Spinal cord (tissue), 9 donors: ENCODE measurements at regions not wholly inside any gene's neighbourhood (a gene's known extent, or its start where the extent isn't known, plus 50 kb on each side); places are given as distances from the start of the nearest gene placed in this dataset.

ENCODE experiments used
- DNase-seq, 6 donors: peaks; one replicate each; pipeline versions ENCODE4 v3.0.0 to v3.0.0-alpha.2; 2013 to 2015; ENCODE audit warnings: low spot score in 6 of 6, low read depth in 4 of 6
- H3K27ac ChIP-seq: one replicate; pipeline ENCODE4 v1.5.1; 2013; ENCODE audit warnings: low read depth, low read length, control low read depth
- H3K27me3 ChIP-seq: one replicate; pipeline ENCODE4 v1.6.1; 2013; ENCODE audit warnings: low read length; ENCODE audit not compliant: control insufficient read depth, insufficient read depth
- H3K36me3 ChIP-seq: one replicate; pipeline ENCODE4 v1.6.1; 2013; ENCODE audit warnings: low read length; ENCODE audit not compliant: control insufficient read depth, insufficient read depth
- H3K4me1 ChIP-seq: one replicate; pipeline ENCODE4 v1.6.1; 2013; ENCODE audit warnings: low read length; ENCODE audit not compliant: control insufficient read depth, insufficient read depth
- H3K4me3 ChIP-seq: one replicate; pipeline ENCODE4 v1.5.1; 2013; ENCODE audit warnings: low read depth, low read length, control low read depth
- H3K9me3 ChIP-seq: one replicate; pipeline ENCODE4 v1.6.1; 2013; ENCODE audit warnings: low read length; ENCODE audit not compliant: control insufficient read depth, insufficient read depth
- WGBS: methylation state at CpG from one replicate; pipeline ENCODE4 v1.1.5; 2013; ENCODE audit warnings: missing lambda C conversion rate; ENCODE audit not compliant: insufficient coverage; 5-methylcytosine and 5-hydroxymethylcytosine counted together
- donor health status: healthy.

GRCh38 chr18:26746398-26746797, 119.1 kb downstream of the AQP4 start:
- Histone ChIP-seq H3K4me3 (no peak overlapping the region), H3K36me3 (no peaks in the 10 kb centered on the region), H3K27me3 (no peaks in the 10 kb centered on the region), H3K27ac (peak overlapping the region; percentile 7), H3K9me3 (no peaks in the 10 kb centered on the region), H3K4me1 (peaks cover 6% of the 10 kb centered on the region)
- WGBS: 50% methylated on average over 1 of the region's 5 CpGs
- peak in 2 of 6 donors; percentile 23 to 39 for DNase-seq

GRCh38 chr18:26745288-26746181, 120.0 kb downstream of the AQP4 start:
- peak in 2 of 6 donors; percentile 17 to 43 for DNase-seq
- WGBS: 61% methylated on average over 6 of the region's 6 CpGs
- Histone ChIP-seq H3K27ac (peak overlapping the region; percentile 36), H3K4me1 (peaks cover 6% of the 10 kb centered on the region), H3K4me3 (no peak overlapping the region), H3K9me3 (no peaks in the 10 kb centered on the region), H3K27me3 (no peaks in the 10 kb centered on the region), H3K36me3 (no peaks in the 10 kb centered on the region)

GRCh38 chr18:26741758-26742157, 123.7 kb downstream of the AQP4 start:
- Histone ChIP-seq H3K27me3 (no peaks in the 10 kb centered on the region), H3K4me3 (no peak overlapping the region), H3K9me3 (no peaks in the 10 kb centered on the region), H3K27ac (no peak overlapping the region), H3K4me1 (peaks cover 6% of the 10 kb centered on the region), H3K36me3 (no peaks in the 10 kb centered on the region)
- 100% methylated on average over 1 of the region's 3 CpGs for WGBS
- DNase-seq: no peak

- no peak for DNase-seq
- no peak overlapping the region for H3K4me3 ChIP-seq
- peaks cover 6% of the 10 kb centered on the region for H3K4me1 ChIP-seq
- H3K27ac ChIP-seq: no peak overlapping the region
- H3K36me3 ChIP-seq: no peaks in the 10 kb centered on the region
- H3K27me3 ChIP-seq: no peaks in the 10 kb centered on the region
- H3K9me3 ChIP-seq: no peaks in the 10 kb centered on the region
- no CpG with 5 or more reads among the region's 1 CpG for WGBS
Observed at GRCh38 chr18:26741048-26741447, 124.5 kb downstream of the AQP4 start.

- WGBS: 100% methylated on average over 1 of the region's 2 CpGs
- no peaks in the 10 kb centered on the region for H3K27me3 ChIP-seq
- H3K9me3 ChIP-seq: no peaks in the 10 kb centered on the region
- no peak overlapping the region for H3K4me3 ChIP-seq
- no peak overlapping the region for H3K27ac ChIP-seq
- H3K4me1 ChIP-seq: peaks cover 4% of the 10 kb centered on the region
- H3K36me3 ChIP-seq: no peaks in the 10 kb centered on the region
- DNase-seq: no peak
Observed at GRCh38 chr18:26740396-26740795, 125.1 kb downstream of the AQP4 start.

GRCh38 chr18:26738706-26739105, 126.8 kb downstream of the AQP4 start:
- DNase-seq: no peak
- Histone ChIP-seq H3K4me3 (no peak overlapping the region), H3K9me3 (no peaks in the 10 kb centered on the region), H3K4me1 (no peaks in the 10 kb centered on the region), H3K27me3 (no peaks in the 10 kb centered on the region), H3K27ac (no peak overlapping the region), H3K36me3 (no peaks in the 10 kb centered on the region)
- WGBS: no CpG with 5 or more reads among the region's 3 CpGs

- H3K9me3 ChIP-seq: no peaks in the 10 kb centered on the region
- no peaks in the 10 kb centered on the region for H3K36me3 ChIP-seq
- WGBS: no CpG with 5 or more reads among the region's 1 CpG
- H3K4me1 ChIP-seq: no peaks in the 10 kb centered on the region
- H3K27ac ChIP-seq: no peak overlapping the region
- H3K4me3 ChIP-seq: no peak overlapping the region
- no peaks in the 10 kb centered on the region for H3K27me3 ChIP-seq
- no peak for DNase-seq
Observed at GRCh38 chr18:26736301-26736700, 129.2 kb downstream of the AQP4 start.

- 67% methylated on average over 3 of the region's 4 CpGs for WGBS
- Histone ChIP-seq H3K4me3 (no peak overlapping the region), H3K4me1 (no peaks in the 10 kb centered on the region), H3K27ac (no peak overlapping the region), H3K27me3 (no peaks in the 10 kb centered on the region), H3K9me3 (no peaks in the 10 kb centered on the region), H3K36me3 (no peaks in the 10 kb centered on the region)
- DNase-seq: no peak
Observed at GRCh38 chr18:26734760-26735159, 130.7 kb downstream of the AQP4 start.

GRCh38 chr18:26729449-26729848, 136.1 kb downstream of the AQP4 start:
- Histone ChIP-seq H3K4me3 (no peak overlapping the region), H3K36me3 (no peaks in the 10 kb centered on the region), H3K27ac (no peak overlapping the region), H3K9me3 (no peaks in the 10 kb centered on the region), H3K4me1 (no peaks in the 10 kb centered on the region), H3K27me3 (no peaks in the 10 kb centered on the region)
- WGBS: 40% methylated on average over 1 of the region's 2 CpGs
- DNase-seq: no peak

- no peaks in the 10 kb centered on the region for H3K36me3 ChIP-seq
- H3K27ac ChIP-seq: no peak overlapping the region
- no CpG with 5 or more reads among the region's 3 CpGs for WGBS
- H3K9me3 ChIP-seq: no peaks in the 10 kb centered on the region
- no peaks in the 10 kb centered on the region for H3K4me1 ChIP-seq
- no peaks in the 10 kb centered on the region for H3K27me3 ChIP-seq
- H3K4me3 ChIP-seq: no peak overlapping the region
- no peak for DNase-seq
Observed at GRCh38 chr18:26729008-26729407, 136.5 kb downstream of the AQP4 start.
